Breast epithelium (tissue), 4 donors: ENCODE measurements at regions not wholly inside any gene's neighbourhood (a gene's known extent, or its start where the extent isn't known, plus 50 kb on each side); places are given as distances from the start of the nearest gene placed in this dataset.

Experiments used
- DNase-seq, 2 donors: peaks; one replicate each; pipeline ENCODE4 v3.0.0-alpha.2; 2019; ENCODE audit warnings: low spot score in 2 of 2
- H3K27ac ChIP-seq, 2 donors: fragments of 200-600 bp; sonication (generic) in 1 of 2; one replicate each; pipeline ENCODE4 v1.5.1; 2016 to 2019; ENCODE audit warnings: mild to moderate bottlenecking in 1 of 2
- H3K27me3 ChIP-seq, 2 donors: fragments of 200-600 bp; sonication (generic) in 1 of 2; one replicate each; pipeline versions ENCODE4 v1.5.1 to v1.6.0; 2017 to 2019; ENCODE audit warnings: control low read depth in 1 of 2, mild to moderate bottlenecking in 1 of 2
- H3K36me3 ChIP-seq: fragments of 200-600 bp; one replicate; pipeline ENCODE4 v1.5.1; 2019
- H3K4me1 ChIP-seq, 2 donors: fragments of 200-600 bp; sonication (generic); one replicate each; pipeline ENCODE4 v1.5.1; 2016 to 2019; ENCODE audit warnings: control low read depth in 1 of 2
- H3K4me3 ChIP-seq, 3 donors: fragments of 200-600 bp; sonication (generic); 1 replicate in 2 of 3; 2 replicates in 1 of 3; pipeline ENCODE4 v1.5.1; 2016 to 2019; ENCODE audit warnings: mild to moderate bottlenecking in 3 of 3, moderate library complexity in 2 of 3
- H3K9me3 ChIP-seq, 2 donors: fragments of 200-600 bp; sonication (generic) in 1 of 2; one replicate each; pipeline ENCODE4 v1.5.1; 2016 to 2019; ENCODE audit warnings: control low read depth in 1 of 2
- POLR2A ChIP-seq: fragments of 450-650 bp; IDR thresholded peaks from one replicate; pipeline ENCODE4 v1.6.1; 2016; ENCODE audit warnings: antibody characterized with exemption, mild to moderate bottlenecking, moderate library complexity
- POLR2AphosphoS5 ChIP-seq, 3 donors: sonication (generic); formaldehyde crosslinking; IDR thresholded peaks; one replicate each; pipeline ENCODE4 v1.6.1; 2017; ENCODE audit warnings: antibody characterized with exemption in 3 of 3
- intact Hi-C: fragments of 100-400 bp; cut with DNase I; formaldehyde crosslinking; loops from one replicate; pipeline ENCODE4 v1.15.1; 2023; ENCODE audit warnings: low total_unique reads
- TF ChIP-seq, protein P1 (sequence below), 3 donors: fragments of 450-650 bp; IDR thresholded peaks; one replicate each; pipeline ENCODE4 v1.5.1; 2016 to 2017; ENCODE audit warnings: antibody characterized with exemption in 3 of 3, mild to moderate bottlenecking in 3 of 3, moderate library complexity in 3 of 3

DNA sequence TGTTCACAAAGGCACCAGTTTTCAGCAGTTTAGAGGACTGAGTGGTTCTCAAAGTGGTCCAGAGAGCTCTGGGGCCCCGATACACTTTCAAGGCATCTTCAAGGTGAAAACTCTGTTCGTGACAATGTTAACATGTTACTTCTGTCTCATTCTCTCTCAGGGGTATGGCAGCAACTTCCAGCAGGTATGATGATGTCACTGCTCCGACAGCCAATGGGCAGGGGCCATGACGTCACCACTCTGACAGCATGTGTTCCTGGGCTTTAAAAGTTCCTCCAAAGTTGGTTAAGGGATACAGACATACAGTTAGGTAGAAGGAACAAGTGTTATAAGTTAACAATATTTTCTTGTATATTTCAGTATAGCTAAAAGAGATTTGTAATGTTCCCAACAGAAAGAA is 87.9 kb downstream of the KLF15 start:
- Histone ChIP-seq H3K27me3 (no peaks in the 10 kb centered on the region), H3K4me3 (no peak overlapping the region), H3K36me3 (no peaks in the 10 kb centered on the region), H3K4me1 (peaks cover 3 to 19% of the 10 kb centered on the region in 2 donors), H3K27ac (peak overlapping the region in 1 of 2 donors; percentile 74), H3K9me3 (no peaks in the 10 kb centered on the region)
- no peak for DNase-seq
- intact Hi-C loops = no loop called here
- no peak for TF ChIP-seq POLR2A
- no peak for TF ChIP-seq POLR2AphosphoS5 (IDR thresholded peaks at IDR 0.05)
- TF ChIP-seq, protein P1, sequence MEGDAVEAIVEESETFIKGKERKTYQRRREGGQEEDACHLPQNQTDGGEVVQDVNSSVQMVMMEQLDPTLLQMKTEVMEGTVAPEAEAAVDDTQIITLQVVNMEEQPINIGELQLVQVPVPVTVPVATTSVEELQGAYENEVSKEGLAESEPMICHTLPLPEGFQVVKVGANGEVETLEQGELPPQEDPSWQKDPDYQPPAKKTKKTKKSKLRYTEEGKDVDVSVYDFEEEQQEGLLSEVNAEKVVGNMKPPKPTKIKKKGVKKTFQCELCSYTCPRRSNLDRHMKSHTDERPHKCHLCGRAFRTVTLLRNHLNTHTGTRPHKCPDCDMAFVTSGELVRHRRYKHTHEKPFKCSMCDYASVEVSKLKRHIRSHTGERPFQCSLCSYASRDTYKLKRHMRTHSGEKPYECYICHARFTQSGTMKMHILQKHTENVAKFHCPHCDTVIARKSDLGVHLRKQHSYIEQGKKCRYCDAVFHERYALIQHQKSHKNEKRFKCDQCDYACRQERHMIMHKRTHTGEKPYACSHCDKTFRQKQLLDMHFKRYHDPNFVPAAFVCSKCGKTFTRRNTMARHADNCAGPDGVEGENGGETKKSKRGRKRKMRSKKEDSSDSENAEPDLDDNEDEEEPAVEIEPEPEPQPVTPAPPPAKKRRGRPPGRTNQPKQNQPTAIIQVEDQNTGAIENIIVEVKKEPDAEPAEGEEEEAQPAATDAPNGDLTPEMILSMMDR (IDR thresholded peaks at IDR 0.05) = no peak

DNA sequence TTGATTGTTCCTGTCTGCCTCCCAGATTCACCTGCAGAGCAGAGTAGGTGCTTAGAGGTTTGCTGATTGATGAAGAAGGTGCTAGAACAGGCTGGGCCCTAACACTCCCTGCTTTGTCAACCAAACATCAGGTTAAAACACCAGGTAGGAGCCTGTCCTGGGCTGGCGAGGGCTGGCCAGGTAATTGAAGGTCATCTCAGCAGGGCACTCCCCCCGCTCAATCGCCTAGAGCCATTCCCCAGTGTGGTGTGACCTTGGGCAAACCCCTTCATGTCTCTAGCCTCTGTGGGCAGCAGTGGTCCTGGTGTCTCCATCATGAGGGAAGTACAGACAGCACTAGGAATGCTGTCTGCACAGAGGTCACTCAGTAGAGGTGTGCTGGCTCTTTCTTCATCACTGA is 88.3 kb downstream of the KLF15 start:
- TF ChIP-seq POLR2A = no peak
- TF ChIP-seq, protein P1 (IDR thresholded peaks at IDR 0.05) = no peak
- no peak for TF ChIP-seq POLR2AphosphoS5 (IDR thresholded peaks at IDR 0.05)
- DNase-seq = no peak
- no peaks in the 10 kb centered on the region for H3K36me3 ChIP-seq
- no peak overlapping the region for H3K4me3 ChIP-seq
- no peaks in the 10 kb centered on the region for H3K27me3 ChIP-seq
- H3K4me1 ChIP-seq = peaks cover 3 to 19% of the 10 kb centered on the region in 2 donors
- H3K27ac ChIP-seq = peak overlapping the region in 1 of 2 donors; percentile 74
- intact Hi-C loops = no loop called here
- no peaks in the 10 kb centered on the region for H3K9me3 ChIP-seq

DNA sequence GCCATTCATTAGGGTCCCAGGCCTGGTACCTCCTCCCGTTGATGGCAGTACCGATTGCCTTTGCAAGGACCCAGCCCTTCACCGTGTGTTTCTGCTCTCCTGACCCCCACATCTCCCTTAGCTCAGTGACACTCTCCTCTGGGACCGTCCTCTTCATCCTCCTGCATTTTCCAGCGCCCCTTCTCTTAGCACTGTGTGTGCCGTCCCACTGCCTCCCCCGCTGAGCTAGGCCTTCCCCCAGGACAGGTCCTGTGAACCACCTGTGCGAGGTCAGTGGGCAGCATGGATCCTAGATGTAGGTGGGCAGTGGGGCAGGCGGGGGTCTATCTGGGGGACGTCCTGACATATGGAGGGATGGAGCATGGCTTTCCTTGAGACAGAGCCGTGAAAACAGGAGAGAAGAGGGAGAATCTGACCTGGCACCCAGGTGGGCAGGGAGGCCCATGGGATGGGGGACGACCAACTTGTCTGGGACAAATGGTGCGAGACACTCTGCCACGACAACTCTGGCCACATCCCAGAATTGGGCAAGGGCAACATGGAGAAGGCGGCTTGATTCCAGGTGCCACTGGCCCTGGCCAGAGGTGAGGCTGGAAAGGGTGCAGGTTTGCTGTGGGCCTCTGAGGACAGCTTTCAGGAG is 87.7 kb upstream of the ALDH1L1 start:
- Histone ChIP-seq H3K36me3 (no peaks in the 10 kb centered on the region), H3K9me3 (no peaks in the 10 kb centered on the region), H3K4me1 (peaks cover 3 to 19% of the 10 kb centered on the region in 2 donors), H3K27me3 (no peaks in the 10 kb centered on the region), H3K4me3 (peak overlapping the region; percentile 11 to 62 (median 43)), H3K27ac (peak overlapping the region; percentile 77 to 82)
- intact Hi-C loops = no loop called here
- TF ChIP-seq, protein P1 (IDR thresholded peaks at IDR 0.05) = no peak
- TF ChIP-seq POLR2AphosphoS5 (IDR thresholded peaks at IDR 0.05) (peak in 1 of 3 donors; percentile 4), POLR2A (no peak)
- no peak for DNase-seq

DNA sequence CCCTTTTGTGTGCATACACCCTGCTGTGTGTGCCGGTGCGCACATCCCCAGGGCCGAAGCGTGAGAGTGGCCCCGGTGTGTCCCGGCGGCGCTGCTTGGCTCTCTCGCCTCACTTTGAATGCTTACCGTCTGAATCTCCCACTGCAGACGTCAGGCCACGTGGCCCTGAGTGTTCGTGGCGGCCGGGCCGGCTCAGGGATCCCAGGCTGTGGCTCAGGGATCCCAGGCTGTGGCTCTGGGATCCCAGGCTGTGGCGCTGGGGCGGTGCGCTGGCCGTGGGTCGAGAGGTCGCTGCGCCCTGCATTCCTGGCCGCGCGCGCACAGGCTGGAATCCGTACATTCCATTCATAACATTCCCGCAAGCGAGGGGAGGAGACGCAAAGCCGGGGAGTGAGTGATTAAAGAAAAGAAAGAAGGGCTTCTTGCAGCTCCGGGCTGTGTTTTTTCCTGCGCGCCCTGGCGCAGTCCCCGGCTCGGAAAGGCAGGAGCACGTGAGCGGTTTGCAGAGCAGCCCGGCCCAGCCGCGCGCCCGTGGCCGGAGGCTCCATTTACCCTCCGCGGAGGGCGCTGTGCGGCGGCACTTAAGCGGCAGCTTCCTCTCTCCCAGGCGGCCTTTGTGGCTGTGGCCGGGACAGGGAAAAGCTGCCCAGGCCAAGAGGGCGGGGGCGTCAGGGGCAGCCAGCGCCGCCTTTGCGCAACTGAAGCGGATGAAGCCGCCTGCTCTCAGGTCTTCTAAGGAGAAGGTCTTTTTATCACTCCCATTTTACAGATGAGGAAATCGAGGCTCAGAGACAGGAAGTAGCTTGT is 87.0 kb upstream of the ALDH1L1 start:
- Histone ChIP-seq H3K4me3 (peak overlapping the region; percentile 11 to 62 (median 43)), H3K27me3 (no peaks in the 10 kb centered on the region), H3K27ac (peak overlapping the region; percentile 77 to 82), H3K4me1 (peaks cover 3 to 19% of the 10 kb centered on the region in 2 donors), H3K36me3 (no peaks in the 10 kb centered on the region), H3K9me3 (no peaks in the 10 kb centered on the region)
- intact Hi-C loops = no loop called here
- peak in 1 of 2 donors; percentile 74 for DNase-seq
- TF ChIP-seq, protein P1 (IDR thresholded peaks at IDR 0.05) = no peak
- TF ChIP-seq POLR2AphosphoS5 (IDR thresholded peaks at IDR 0.05) = peak; percentile 14 to 44 (median 44)

DNA sequence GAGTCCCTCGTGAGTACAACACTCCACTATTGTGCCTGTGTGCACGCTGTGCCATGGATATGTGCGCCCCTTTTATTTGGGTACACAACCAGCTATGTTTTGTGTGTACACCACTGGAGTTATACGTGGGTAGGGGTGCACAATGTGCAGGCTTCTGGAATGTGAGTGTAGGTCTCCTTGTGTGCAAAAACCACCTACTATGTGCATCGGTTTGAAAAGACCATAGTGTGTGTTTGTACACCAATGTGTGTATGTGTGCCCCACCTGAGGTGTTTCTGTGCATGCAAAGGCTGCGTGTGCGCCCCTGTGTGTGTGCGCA is 86.4 kb upstream of the ALDH1L1 start:
- peak overlapping the region in 2 of 3 donors; percentile 43 to 62 for H3K4me3 ChIP-seq
- H3K27me3 ChIP-seq = no peaks in the 10 kb centered on the region
- no peaks in the 10 kb centered on the region for H3K36me3 ChIP-seq
- TF ChIP-seq, protein P1 (IDR thresholded peaks at IDR 0.05) = no peak
- TF ChIP-seq POLR2AphosphoS5 (IDR thresholded peaks at IDR 0.05) (no peak), POLR2A (no peak)
- DNase-seq = no peak
- H3K4me1 ChIP-seq = peaks cover 3 to 19% of the 10 kb centered on the region in 2 donors
- intact Hi-C loops = no loop called here
- no peaks in the 10 kb centered on the region for H3K9me3 ChIP-seq
- H3K27ac ChIP-seq = peak overlapping the region; percentile 77 to 82
